GM18951 (cell line): ENCODE measurements at regions not wholly inside any gene's neighbourhood (a gene's known extent, or its start where the extent isn't known, plus 50 kb on each side); places are given as distances from the start of the nearest gene placed in this dataset.

Experiments used
- POLR2A ChIP-seq: IDR thresholded peaks from 4 replicates; pipeline ENCODE4 v1.6.1; 2011; ENCODE audit warnings: mild to moderate bottlenecking; ENCODE audit not compliant: insufficient read length, insufficient read depth; ENCODE audit errors: extremely low read depth
- in situ Hi-C: fragments of 300-500 bp; cut with MboI; formaldehyde crosslinking; loops from one replicate; pipeline ENCODE4 v1.12.0; 2022; ENCODE audit warnings: low sequenced_read_pairs, mixed read lengths, inconsistent platforms; ENCODE audit not compliant: unreplicated experiment

- TF ChIP-seq POLR2A = no peak
- in situ Hi-C loops = no loop called here
Observed at GRCh38 chr3:152011812-152012735, 138.6 kb downstream of the SUCNR1 start.

GRCh38 chr3:152019508-152019907 is 146.1 kb downstream of the SUCNR1 start:
- in situ Hi-C loops = no loop called here
- TF ChIP-seq POLR2A = no peak

GRCh38 chr3:152021951-152022461 is 148.6 kb downstream of the SUCNR1 start:
- no peak for TF ChIP-seq POLR2A
- in situ Hi-C loops = no loop called here

- TF ChIP-seq POLR2A = no peak
- in situ Hi-C loops = no loop called here
Observed at GRCh38 chr3:152026033-152026556, 152.7 kb downstream of the SUCNR1 start.

- in situ Hi-C loops = no loop called here
- no peak for TF ChIP-seq POLR2A
Observed at GRCh38 chr3:152030320-152030719, 156.9 kb downstream of the SUCNR1 start.

- TF ChIP-seq POLR2A = no peak
- in situ Hi-C loops = no loop called here
Observed at GRCh38 chr3:152031321-152031720, 157.9 kb downstream of the SUCNR1 start.

- in situ Hi-C loops = no loop called here
- no peak for TF ChIP-seq POLR2A
Observed at GRCh38 chr3:152037297-152037696, 163.9 kb downstream of the SUCNR1 start.

GRCh38 chr3:152037953-152038352 is 164.5 kb downstream of the SUCNR1 start:
- no peak for TF ChIP-seq POLR2A
- in situ Hi-C loops = no loop called here

- in situ Hi-C loops = no loop called here
- TF ChIP-seq POLR2A = no peak
Observed at GRCh38 chr3:152038490-152038889, 165.0 kb downstream of the SUCNR1 start.

- in situ Hi-C loops = no loop called here
- TF ChIP-seq POLR2A = no peak
Observed at GRCh38 chr3:152039887-152040286, 166.4 kb downstream of the SUCNR1 start.

- no peak for TF ChIP-seq POLR2A
- in situ Hi-C loops = no loop called here
Observed at GRCh38 chr3:152040319-152040718, 166.9 kb downstream of the SUCNR1 start.

GRCh38 chr3:152043620-152044019 is 170.2 kb downstream of the SUCNR1 start:
- no peak for TF ChIP-seq POLR2A
- in situ Hi-C loops = no loop called here

- in situ Hi-C loops = no loop called here
- TF ChIP-seq POLR2A = no peak
Observed at GRCh38 chr3:152046280-152046679, 172.8 kb downstream of the SUCNR1 start.

GRCh38 chr3:152047465-152047864 is 174.0 kb downstream of the SUCNR1 start:
- in situ Hi-C loops = no loop called here
- TF ChIP-seq POLR2A = no peak
